GM10266 (cell line): ENCODE measurements at regions not wholly inside any gene's neighbourhood (a gene's known extent, or its start where the extent isn't known, plus 50 kb on each side); places are given as distances from the start of the nearest gene placed in this dataset.

Experiments
- DNase-seq: peaks from one replicate; pipeline ENCODE4 v3.0.0; 2012; ENCODE audit errors: extremely low spot score
- CTCF ChIP-seq: IDR thresholded peaks from 2 replicates; pipeline ENCODE4 v1.5.1; 2012; ENCODE audit warnings: mild to moderate bottlenecking, low read depth; ENCODE audit not compliant: control insufficient read depth, insufficient read depth; ENCODE audit errors: missing control alignments

- no peak for DNase-seq
- TF ChIP-seq CTCF, result no peak
Observed at GRCh38 chr15:95922431-95922830, 408.1 kb upstream of the NR2F2 start.

GRCh38 chr15:95923792-95924191 is 406.7 kb upstream of the NR2F2 start:
- DNase-seq, result no peak

GRCh38 chr15:95928822-95929221 is 401.7 kb upstream of the NR2F2 start:
- no peak for DNase-seq
- TF ChIP-seq CTCF, result no peak

More at GRCh38 chr15:95923792-95924191, 406.7 kb upstream of the NR2F2 start:
- TF ChIP-seq CTCF, result no peak

GRCh38 chr15:95929232-95929846 is 401.2 kb upstream of the NR2F2 start:
- DNase-seq, result peak; percentile 10
- TF ChIP-seq CTCF, result no peak

- no peak for DNase-seq
- TF ChIP-seq CTCF, result no peak
Observed at GRCh38 chr15:95930659-95931375, 399.7 kb upstream of the NR2F2 start.

- no peak for DNase-seq
- TF ChIP-seq CTCF, result no peak
Observed at GRCh38 chr15:95931619-95932018, 398.9 kb upstream of the NR2F2 start.

GRCh38 chr15:95932141-95932540 is 398.4 kb upstream of the NR2F2 start:
- DNase-seq, result no peak
- TF ChIP-seq CTCF, result no peak
